Ovary (tissue), 7 donors: ENCODE measurements at regions not wholly inside any gene's neighbourhood (a gene's known extent, or its start where the extent isn't known, plus 50 kb on each side); places are given as distances from the start of the nearest gene placed in this dataset.

ENCODE experiments used
- DNase-seq, 5 donors: peaks; one replicate each; pipeline ENCODE4 v3.0.0-alpha.2; 2019 to 2020
- H3K27ac ChIP-seq, 2 donors: fragments of 200-600 bp; one replicate each; pipeline versions ENCODE4 v1.5.1 to v1.8.0; 2019 to 2022
- H3K27me3 ChIP-seq: fragments of 200-600 bp; one replicate; pipeline ENCODE4 v1.8.0; 2022
- H3K36me3 ChIP-seq: fragments of 200-600 bp; sonication (generic); one replicate; pipeline ENCODE4 v1.5.1; 2019
- H3K4me1 ChIP-seq: one replicate; pipeline ENCODE4 v1.8.1; 2013; ENCODE audit warnings: mild to moderate bottlenecking, moderate library complexity; ENCODE audit not compliant: insufficient read depth
- H3K4me3 ChIP-seq: fragments of 200-600 bp; sonication (generic); one replicate; pipeline ENCODE4 v1.5.1; 2017
- H3K9me3 ChIP-seq, 2 donors: fragments of 200-600 bp in 1 of 2; sonication (generic) in 1 of 2; one replicate each; pipeline versions ENCODE4 v1.5.1 to v1.8.1; 2013 to 2019; ENCODE audit warnings: mild to moderate bottlenecking in 1 of 2, moderate library complexity in 1 of 2
- EP300 ChIP-seq: sonication (generic); formaldehyde crosslinking; IDR thresholded peaks from one replicate; pipeline ENCODE4 v1.6.1; 2017; ENCODE audit warnings: antibody characterized with exemption
- POLR2A ChIP-seq: fragments of 450-650 bp; IDR thresholded peaks from one replicate; pipeline ENCODE4 v1.6.1; 2017; ENCODE audit warnings: antibody characterized with exemption, mild to moderate bottlenecking, moderate library complexity
- WGBS, 3 donors: extraction: QIAGEN DNeasy Blood & Tissue Kit in 1 of 3; methylation state at CpG; one replicate each; pipeline versions ENCODE4 v1.1.5 to v1.1.7; 2013 to 2017; 5-methylcytosine and 5-hydroxymethylcytosine counted together
- intact Hi-C, 4 donors: fragments of 100-400 bp; cut with DNase I; formaldehyde crosslinking; loops; one replicate each; pipeline versions ENCODE4 v1.11.0 to v1.15.1; 2022 to 2023
- TF ChIP-seq, protein P1 (sequence below), 3 donors: fragments of 450-650 bp in 2 of 3; fragments of 200-600 bp in 1 of 3; IDR thresholded peaks; one replicate each; pipeline versions ENCODE4 v1.5.1 to v1.8.0; 2016 to 2022; ENCODE audit warnings: antibody characterized with exemption in 3 of 3, mild to moderate bottlenecking in 1 of 3
- donor health status: DM: no; HTN: no; CAD: no; lungs with moderate emphysema.
- donor health status: DM: no; HTN: no; CAD: no.
- donor health status: Bipolar disorder and iron deficiency.
- donor health status: DM: no; HTN: no; CAD: no.
- donor health status: DM: yes; HTN: yes; CAD: no.

DNA sequence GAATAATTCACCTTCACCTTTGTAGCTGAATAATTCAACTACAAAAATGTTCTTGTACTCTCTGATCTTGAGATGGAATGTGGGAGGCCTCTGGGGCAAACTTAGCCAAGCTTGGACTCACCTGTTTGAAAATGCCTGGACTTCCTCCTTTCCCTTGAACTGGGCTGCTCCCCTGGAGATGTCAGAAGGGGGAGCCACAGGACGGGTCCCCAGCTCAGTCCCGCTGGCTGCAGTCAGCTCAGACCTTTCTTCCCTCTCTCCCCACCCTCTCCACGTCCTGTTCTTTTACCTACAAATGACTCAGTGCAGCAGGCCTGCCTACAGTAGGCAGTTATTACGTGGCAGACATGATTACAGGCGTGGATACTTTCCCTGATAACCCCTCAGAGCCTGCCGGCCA, 131.5 kb upstream of the RALGAPA2 start:
- Histone ChIP-seq H3K36me3 (no peaks in the 10 kb centered on the region), H3K4me1 (no peaks in the 10 kb centered on the region), H3K9me3 (no peaks in the 10 kb centered on the region), H3K4me3 (no peak overlapping the region), H3K27ac (no peak overlapping the region), H3K27me3 (no peaks in the 10 kb centered on the region)
- 28 to 33% (median 31%) methylated on average over 6 of the region's 6 CpGs for WGBS, 3 donors
- TF ChIP-seq POLR2A, result no peak
- TF ChIP-seq, protein P1, sequence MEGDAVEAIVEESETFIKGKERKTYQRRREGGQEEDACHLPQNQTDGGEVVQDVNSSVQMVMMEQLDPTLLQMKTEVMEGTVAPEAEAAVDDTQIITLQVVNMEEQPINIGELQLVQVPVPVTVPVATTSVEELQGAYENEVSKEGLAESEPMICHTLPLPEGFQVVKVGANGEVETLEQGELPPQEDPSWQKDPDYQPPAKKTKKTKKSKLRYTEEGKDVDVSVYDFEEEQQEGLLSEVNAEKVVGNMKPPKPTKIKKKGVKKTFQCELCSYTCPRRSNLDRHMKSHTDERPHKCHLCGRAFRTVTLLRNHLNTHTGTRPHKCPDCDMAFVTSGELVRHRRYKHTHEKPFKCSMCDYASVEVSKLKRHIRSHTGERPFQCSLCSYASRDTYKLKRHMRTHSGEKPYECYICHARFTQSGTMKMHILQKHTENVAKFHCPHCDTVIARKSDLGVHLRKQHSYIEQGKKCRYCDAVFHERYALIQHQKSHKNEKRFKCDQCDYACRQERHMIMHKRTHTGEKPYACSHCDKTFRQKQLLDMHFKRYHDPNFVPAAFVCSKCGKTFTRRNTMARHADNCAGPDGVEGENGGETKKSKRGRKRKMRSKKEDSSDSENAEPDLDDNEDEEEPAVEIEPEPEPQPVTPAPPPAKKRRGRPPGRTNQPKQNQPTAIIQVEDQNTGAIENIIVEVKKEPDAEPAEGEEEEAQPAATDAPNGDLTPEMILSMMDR (IDR thresholded peaks at IDR 0.05), result no peak
- no peak for TF ChIP-seq EP300
- intact Hi-C loops, result no loop called here
- no peak for DNase-seq

- Histone ChIP-seq H3K27ac (no peak overlapping the region), H3K9me3 (no peaks in the 10 kb centered on the region), H3K27me3 (no peaks in the 10 kb centered on the region), H3K4me3 (no peak overlapping the region), H3K36me3 (no peaks in the 10 kb centered on the region), H3K4me1 (no peaks in the 10 kb centered on the region)
- TF ChIP-seq POLR2A, result no peak
- TF ChIP-seq, protein P1 (IDR thresholded peaks at IDR 0.05), result no peak
- TF ChIP-seq EP300, result no peak
- no peak for DNase-seq
- intact Hi-C loops, result loop anchor here in 1 of 4 donors (5.0 kb wide), 1 partner anchor 668 kb away; no protein-coding TSS in a partner anchor
These were observed 127.3 kb upstream of the RALGAPA2 start for GRCh38 chr20:20839771-20840170.

DNA sequence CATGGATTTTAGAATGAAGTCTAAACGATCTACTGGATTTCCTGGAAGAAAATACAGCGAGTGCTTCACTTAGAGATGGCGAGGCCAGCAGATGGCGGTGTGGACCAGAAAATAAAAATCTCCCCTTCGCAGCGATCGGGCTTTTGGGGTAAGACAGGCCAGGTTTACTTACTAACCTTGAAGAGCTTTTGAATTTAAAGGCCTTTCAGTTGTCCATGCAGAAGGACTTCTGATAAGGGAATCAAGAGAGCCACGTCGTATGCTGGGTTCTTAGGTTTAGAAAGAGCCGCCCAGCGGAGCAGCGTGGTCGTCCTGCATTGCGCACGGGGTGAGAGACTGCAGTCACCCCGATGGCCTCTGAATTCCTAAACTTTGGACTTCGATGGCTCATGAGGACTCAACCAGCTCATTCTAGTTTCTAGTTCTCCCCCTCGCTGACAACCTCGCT, 125.2 kb upstream of the RALGAPA2 start:
- peak; percentile 37 to 78 (median 59) for DNase-seq
- 28 to 35% (median 29%) methylated on average over 19 of the region's 19 CpGs for WGBS, 3 donors
- H3K4me3 ChIP-seq, result no peak overlapping the region

DNA sequence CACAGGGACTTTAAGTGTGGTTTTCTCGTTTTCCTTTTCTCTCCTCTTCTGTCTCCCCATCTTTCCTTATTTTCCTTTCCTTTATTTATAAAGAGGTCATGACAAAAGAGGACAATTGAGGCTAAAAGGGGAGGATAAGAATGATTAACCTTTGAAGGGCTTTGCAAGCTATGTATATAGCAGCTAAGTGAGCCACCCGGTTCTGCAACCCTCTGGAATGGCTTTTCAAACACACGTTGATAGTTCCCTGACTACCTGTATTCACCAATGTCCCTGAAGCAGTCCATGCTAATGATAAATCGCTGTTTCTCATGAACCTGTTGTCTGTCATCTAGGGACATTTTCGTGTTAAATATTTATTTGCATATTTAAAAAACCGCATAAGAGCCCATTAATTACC, 124.4 kb upstream of the RALGAPA2 start:
- DNase-seq, result no peak
- H3K36me3 ChIP-seq, result no peaks in the 10 kb centered on the region
- no peak overlapping the region for H3K27ac ChIP-seq
- H3K27me3 ChIP-seq, result no peaks in the 10 kb centered on the region
- intact Hi-C loops, result loop anchor here in 1 of 4 donors (5.0 kb wide), 1 partner anchor 670 kb away; no protein-coding TSS in a partner anchor
- TF ChIP-seq, protein P1 (IDR thresholded peaks at IDR 0.05), result no peak
- TF ChIP-seq EP300 (no peak), POLR2A (no peak)
- H3K4me1 ChIP-seq, result no peaks in the 10 kb centered on the region
- H3K9me3 ChIP-seq, result no peaks in the 10 kb centered on the region
- 53 to 65% (median 59%) methylated on average over 6 of the region's 6 CpGs for WGBS, 3 donors
- no peak overlapping the region for H3K4me3 ChIP-seq

More for the DNA sequence above, 125.2 kb upstream of the RALGAPA2 start:
- Histone ChIP-seq H3K27ac (no peak overlapping the region), H3K4me1 (no peaks in the 10 kb centered on the region), H3K9me3 (no peaks in the 10 kb centered on the region), H3K27me3 (no peaks in the 10 kb centered on the region), H3K36me3 (no peaks in the 10 kb centered on the region)
- intact Hi-C loops, result loop anchor here in 1 of 4 donors (5.0 kb wide), 1 partner anchor 670 kb away; no protein-coding TSS in a partner anchor
- TF ChIP-seq, protein P1 (IDR thresholded peaks at IDR 0.05), result peak in 2 of 3 donors; percentile 22 to 51
- TF ChIP-seq EP300 (no peak), POLR2A (no peak)
